Breast epithelium (tissue), 3 donors: ENCODE measurements at regions not wholly inside any gene's neighbourhood (a gene's known extent, or its start where the extent isn't known, plus 50 kb on each side); places are given as distances from the start of the nearest gene placed in this dataset.

Experiments
- CTCF ChIP-seq, 3 donors: fragments of 450-650 bp; IDR thresholded peaks; one replicate each; pipeline ENCODE4 v1.5.1; 2016 to 2017; ENCODE audit warnings: antibody characterized with exemption in 3 of 3, mild to moderate bottlenecking in 3 of 3, moderate library complexity in 3 of 3
- POLR2A ChIP-seq: fragments of 450-650 bp; IDR thresholded peaks from one replicate; pipeline ENCODE4 v1.6.1; 2016; ENCODE audit warnings: antibody characterized with exemption, mild to moderate bottlenecking, moderate library complexity
- POLR2AphosphoS5 ChIP-seq, 3 donors: sonication (generic); formaldehyde crosslinking; IDR thresholded peaks; one replicate each; pipeline ENCODE4 v1.6.1; 2017; ENCODE audit warnings: antibody characterized with exemption in 3 of 3

DNA sequence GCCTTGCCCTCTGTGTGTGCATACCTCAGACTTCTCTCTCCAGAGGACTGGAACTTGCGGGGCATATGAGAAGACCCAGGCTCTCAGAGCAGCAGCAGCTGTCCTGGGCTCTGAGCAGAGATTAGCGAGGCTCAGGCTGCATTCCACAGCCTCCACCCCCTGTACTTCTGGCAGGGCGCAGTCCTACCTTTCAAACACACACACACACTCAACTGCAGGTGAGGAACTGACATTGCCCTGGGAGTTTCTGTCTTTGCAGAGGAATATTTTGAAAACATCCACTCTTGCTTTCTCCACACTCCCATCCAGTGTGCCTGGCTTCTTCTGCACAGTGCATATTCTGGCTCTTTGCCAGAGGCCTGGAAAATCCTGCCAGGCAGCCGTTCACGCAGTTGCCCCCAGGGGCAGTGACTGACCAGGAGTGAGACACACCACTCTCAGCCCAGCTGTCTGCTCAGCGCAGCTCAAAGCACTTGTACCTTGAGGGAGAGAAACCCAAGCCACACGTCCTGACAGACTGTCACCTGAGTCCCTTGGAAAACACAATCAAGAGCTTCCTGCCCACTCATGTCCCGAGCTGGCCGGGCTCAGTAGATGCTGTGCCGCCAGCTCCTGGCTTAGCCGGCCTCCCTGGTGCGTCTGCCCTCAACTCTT lies 460.8 kb downstream of the RNF144A start:
- TF ChIP-seq CTCF (IDR thresholded peaks at IDR 0.05) = peak in 1 of 3 donors; percentile 20
- TF ChIP-seq POLR2A = no peak
- no peak for TF ChIP-seq POLR2AphosphoS5 (IDR thresholded peaks at IDR 0.05)
